ENCODE measurements at regions not wholly inside any gene's neighbourhood (a gene's known extent, or its start where the extent isn't known, plus 50 kb on each side); places are given as distances from the start of the nearest gene placed in this dataset.

- TF ChIP-seq GATA2 (IDR thresholded peaks at IDR 0.05; ENCODE audit: insufficient read depth, insufficient read length, low read depth, low read length): no peak
- no peak for TF ChIP-seq JUN (IDR thresholded peaks at IDR 0.05; ENCODE audit: borderline replicate concordance, insufficient read depth, insufficient read length, low read depth)
- TF ChIP-seq MYC (IDR thresholded peaks at IDR 0.05; ENCODE audit: low read depth, low read length): no peak
- TF ChIP-seq CTCF (IDR thresholded peaks at IDR 0.05; ENCODE audit: extremely low read depth in 1 of 2, insufficient read depth in 1 of 2, low read depth in 1 of 2, low read length in 2 of 2): no peak
- TF ChIP-seq POLR2A (IDR thresholded peaks at IDR 0.05; ENCODE audit: low read depth, low read length): no peak
- no peak for TF ChIP-seq POLR2AphosphoS5 (IDR thresholded peaks at IDR 0.05; ENCODE audit: insufficient read depth, low read depth, low read length)
- Histone ChIP-seq H3K9me3 (replicated peaks; ENCODE audit: control insufficient read depth, insufficient read depth, low read length) (no peaks in the 10 kb centered on the region), H4K20me1 (replicated peaks; ENCODE audit: control insufficient read depth, extremely low read depth, insufficient read depth, low read length) (no peaks in the 10 kb centered on the region), H3K27me3 (ENCODE audit: control insufficient read depth in 2 of 2, insufficient read depth in 2 of 2, low read length in 2 of 2) (no peaks in the 10 kb centered on the region), H3K9me1 (replicated peaks; ENCODE audit: control insufficient read depth, extremely low read depth, insufficient read depth, low read length) (no peaks in the 10 kb centered on the region), H3K9ac (replicated peaks; ENCODE audit: extremely low read depth, insufficient read depth, low read length) (no peak overlapping the region), H3K4me2 (ENCODE audit: insufficient read depth, low read length) (no peak overlapping the region), H3K79me2 (ENCODE audit: control insufficient read depth, insufficient read depth, low read length) (no peaks in the 10 kb centered on the region), H3K4me1 (ENCODE audit: control insufficient read depth, extremely low read depth, insufficient read depth, low read length) (no peaks in the 10 kb centered on the region), H3K27ac (ENCODE audit: insufficient read depth, low read depth, low read length) (no peak overlapping the region), H3K36me3 (ENCODE audit: control insufficient read depth in 2 of 2, extremely low read depth in 1 of 2, insufficient read depth in 2 of 2, low read length in 2 of 2) (no peaks in the 10 kb centered on the region), H3K4me3 (replicated peaks in 1 of 3; ENCODE audit: insufficient read depth in 1 of 3, low read depth in 1 of 3, low read length in 3 of 3) (no peak overlapping the region), H2AFZ (ENCODE audit: low read depth, low read length) (no peak overlapping the region)
- intact Hi-C loops (cut with micrococcal nuclease) (no loop called here), dilution Hi-C loops (cut with MboI; ENCODE audit: extremely low pct_ligation_motif_present, low sequenced_read_pairs) (no loop called here)
- ChIA-PET CTCF (interaction anchor here (1.8 kb wide), 1 partner anchor 22 kb away, joined by 6 read pairs; no protein-coding TSS in a partner anchor), POLR2A (no interaction called here)
- no TSS peak for BruUV-seq (replicated peaks)
- DNase-seq (ENCODE audit: low read depth, low spot score): no peak
- FAIRE-seq: no peak
Measured at GRCh38 chr1:185574139-185574875, 159.9 kb upstream of the HMCN1 start.

All from endothelial cell of umbilical vein (primary cell).